ENCODE measurements at regions not wholly inside any gene's neighbourhood (a gene's known extent, or its start where the extent isn't known, plus 50 kb on each side); places are given as distances from the start of the nearest gene placed in this dataset.

GRCh38 chr5:73339051-73339575 is 109.5 kb downstream of the FOXD1 start:
- no peak for DNase-seq (ENCODE audit: low read depth)

DNA sequence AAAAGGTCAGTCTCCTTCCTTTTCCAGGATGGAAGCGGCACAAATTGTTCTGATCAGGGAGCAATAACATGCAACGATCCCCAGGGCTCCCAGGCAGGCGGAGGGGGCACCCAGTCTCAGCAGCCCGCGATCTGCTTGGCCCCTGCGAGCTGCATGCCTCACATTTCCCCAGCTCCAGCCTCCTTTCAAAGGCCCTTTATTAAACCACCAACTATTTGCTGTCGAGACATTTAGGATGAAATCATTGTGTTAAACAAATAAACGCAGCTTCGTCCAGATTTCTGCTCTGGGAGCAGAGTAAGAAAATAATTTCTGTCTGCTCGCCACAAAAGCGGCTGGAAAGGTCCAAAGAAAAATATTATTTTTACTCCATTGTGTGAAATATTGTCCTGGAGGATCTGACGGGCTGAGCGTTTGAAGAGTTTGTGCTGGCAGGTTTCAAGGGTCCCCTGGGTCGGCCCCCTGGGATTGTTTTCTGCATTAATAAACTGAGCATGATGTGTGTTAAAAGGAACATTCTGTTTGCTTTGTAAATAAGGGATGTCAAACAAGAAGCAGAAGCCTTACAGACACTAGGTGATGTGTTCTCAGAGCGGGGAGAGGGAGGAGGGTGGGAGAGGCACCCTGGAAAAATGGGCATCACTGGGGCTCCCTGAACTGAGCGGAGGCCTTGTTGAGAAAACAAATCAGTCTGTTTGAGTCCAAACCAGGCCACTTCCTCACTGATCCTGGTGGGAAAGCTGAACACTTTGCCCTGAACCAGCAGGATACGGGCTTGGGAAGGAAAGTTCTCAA is 110.1 kb downstream of the FOXD1 start:
- DNase-seq (ENCODE audit: low read depth) = no peak

- peak; percentile 28 for DNase-seq (ENCODE audit: low read depth)
These were observed 110.9 kb downstream of the FOXD1 start for GRCh38 chr5:73337586-73338255.

GRCh38 chr5:73336366-73336765 is 112.2 kb downstream of the FOXD1 start:
- DNase-seq (ENCODE audit: low read depth) = no peak

GRCh38 chr5:73333944-73334703 is 114.5 kb downstream of the FOXD1 start:
- no peak for DNase-seq (ENCODE audit: low read depth)

GRCh38 chr5:73330613-73331012 is 118.0 kb downstream of the FOXD1 start:
- DNase-seq (ENCODE audit: low read depth) = no peak

DNA sequence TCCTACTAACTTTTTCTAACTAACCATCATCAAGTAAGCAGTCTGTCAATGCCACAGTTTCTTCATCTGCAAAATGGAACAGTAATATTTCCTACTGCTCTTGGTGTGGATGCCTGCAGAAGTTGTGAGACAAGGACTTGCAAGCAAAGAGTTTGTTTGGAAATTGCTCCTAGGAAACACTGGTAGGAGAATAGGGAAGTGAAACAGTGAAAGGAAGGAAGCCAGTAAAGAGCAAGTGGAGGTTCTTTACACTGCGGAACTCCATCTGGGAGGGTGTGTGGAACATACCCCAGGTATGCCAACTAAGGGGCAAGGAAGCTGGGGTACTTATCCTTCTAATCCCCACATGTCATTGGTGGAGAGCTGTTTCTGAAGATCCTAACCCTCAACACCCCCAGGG is 119.9 kb downstream of the FOXD1 start:
- no peak for DNase-seq (ENCODE audit: low read depth)

- peak; percentile 82 for DNase-seq (ENCODE audit: low read depth)
These were observed 120.6 kb downstream of the FOXD1 start for GRCh38 chr5:73327908-73328455.

DNA sequence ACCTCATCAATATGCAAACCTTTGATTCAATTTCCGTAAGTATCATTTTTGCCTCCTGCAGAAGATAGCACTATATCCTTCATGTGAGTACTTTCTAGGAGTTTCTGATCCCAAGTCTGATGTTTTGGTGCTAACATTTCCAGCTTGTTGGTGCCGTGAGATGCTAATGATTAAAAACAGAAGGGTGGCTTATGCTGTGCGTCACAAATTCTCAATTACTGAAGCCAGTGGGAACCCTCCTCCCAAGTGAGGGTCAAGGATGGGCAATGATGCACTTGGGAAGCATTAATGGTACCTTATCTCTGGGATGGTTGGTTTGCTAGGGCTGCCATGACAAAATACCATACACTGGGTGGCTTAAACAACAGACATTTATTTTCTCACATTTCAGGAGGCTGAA is 123.0 kb downstream of the FOXD1 start:
- no peak for DNase-seq (ENCODE audit: low read depth)

GRCh38 chr5:73323466-73323865 is 125.1 kb downstream of the FOXD1 start:
- no peak for DNase-seq (ENCODE audit: low read depth)

- DNase-seq (ENCODE audit: low read depth) = no peak
These were observed 126.0 kb downstream of the FOXD1 start for GRCh38 chr5:73322437-73323076.

GRCh38 chr5:73321757-73322436 is 126.7 kb downstream of the FOXD1 start:
- DNase-seq (ENCODE audit: low read depth) = peak; percentile 92

- DNase-seq (ENCODE audit: low read depth) = no peak
These were observed 129.5 kb downstream of the FOXD1 start for GRCh38 chr5:73319036-73319435.

DNA sequence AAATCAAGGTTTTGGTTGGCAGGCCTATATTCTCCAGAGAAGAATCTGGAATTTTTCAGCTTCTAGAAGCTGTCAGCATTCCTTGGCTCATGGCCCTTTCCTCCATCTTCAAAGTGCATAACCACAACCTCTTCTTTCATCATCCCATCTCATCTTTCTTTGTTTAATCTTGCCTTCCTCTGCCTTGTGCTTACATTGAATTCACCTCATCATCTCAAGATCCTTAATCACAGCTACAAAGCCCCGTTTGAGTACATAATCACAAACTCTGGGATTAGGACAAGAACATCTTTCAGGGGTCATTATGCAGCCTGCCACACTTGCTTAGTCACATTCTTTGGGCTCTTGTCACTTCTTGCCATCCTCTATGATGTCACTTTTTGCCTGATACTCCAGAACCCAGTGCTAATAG is 130.3 kb downstream of the FOXD1 start:
- no peak for DNase-seq (ENCODE audit: low read depth)

DNA sequence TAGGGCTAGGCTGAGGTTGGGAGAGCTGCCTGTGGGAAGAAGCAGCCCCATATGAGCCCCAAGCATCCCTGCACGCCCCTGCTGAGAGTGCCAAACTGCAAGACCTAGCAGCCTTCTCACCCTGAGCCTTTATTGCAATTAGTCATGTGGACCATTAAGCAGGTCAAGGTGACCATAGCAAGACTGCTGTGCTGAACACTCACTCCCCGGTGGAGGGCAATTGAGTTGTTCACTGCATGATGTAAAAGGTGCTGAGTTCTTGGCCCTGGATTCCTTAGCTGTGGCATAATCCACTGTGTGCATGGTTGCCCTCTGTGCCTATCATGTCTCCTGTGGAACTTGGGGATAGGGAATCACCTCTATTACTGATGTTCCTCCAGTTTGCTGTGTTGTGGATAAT is 131.1 kb downstream of the FOXD1 start:
- DNase-seq (ENCODE audit: low read depth) = peak; percentile 92

- no peak for DNase-seq (ENCODE audit: low read depth)
These were observed 134.0 kb downstream of the FOXD1 start for GRCh38 chr5:73314395-73315257.

- DNase-seq (ENCODE audit: low read depth) = no peak
These were observed 135.6 kb downstream of the FOXD1 start for GRCh38 chr5:73312872-73313510.

- no peak for DNase-seq (ENCODE audit: low read depth)
These were observed 136.3 kb downstream of the FOXD1 start for GRCh38 chr5:73312146-73312871.

Measured in renal cortical epithelial cell (primary cell).